Fibroblast of the conjunctiva (primary cell): ENCODE measurements at regions not wholly inside any gene's neighbourhood (a gene's known extent, or its start where the extent isn't known, plus 50 kb on each side); places are given as distances from the start of the nearest gene placed in this dataset.

Experiments used
- DNase-seq: peaks from one replicate; pipeline ENCODE4 v3.0.0-alpha.2; 2010; ENCODE audit warnings: low read depth

DNA sequence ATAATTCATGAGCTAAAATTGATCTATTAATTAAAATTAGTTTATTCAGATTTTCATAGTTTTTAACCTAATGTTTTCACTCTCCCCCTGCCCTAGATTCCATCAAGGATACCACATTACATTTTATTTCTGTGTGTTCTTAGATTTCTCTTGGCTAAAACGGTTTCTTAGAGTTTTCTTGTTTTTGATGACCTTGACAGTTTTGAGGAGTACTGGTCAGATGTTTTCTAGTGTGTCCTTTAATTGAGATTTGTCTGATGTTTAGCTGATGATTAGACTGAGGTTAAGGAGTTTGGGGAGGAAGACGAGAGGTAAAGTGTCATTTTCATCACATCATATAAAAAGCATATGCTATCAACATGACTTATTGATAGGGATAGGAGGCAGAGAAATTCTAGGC is 475.9 kb downstream of the SQOR start:
- no peak for DNase-seq

DNA sequence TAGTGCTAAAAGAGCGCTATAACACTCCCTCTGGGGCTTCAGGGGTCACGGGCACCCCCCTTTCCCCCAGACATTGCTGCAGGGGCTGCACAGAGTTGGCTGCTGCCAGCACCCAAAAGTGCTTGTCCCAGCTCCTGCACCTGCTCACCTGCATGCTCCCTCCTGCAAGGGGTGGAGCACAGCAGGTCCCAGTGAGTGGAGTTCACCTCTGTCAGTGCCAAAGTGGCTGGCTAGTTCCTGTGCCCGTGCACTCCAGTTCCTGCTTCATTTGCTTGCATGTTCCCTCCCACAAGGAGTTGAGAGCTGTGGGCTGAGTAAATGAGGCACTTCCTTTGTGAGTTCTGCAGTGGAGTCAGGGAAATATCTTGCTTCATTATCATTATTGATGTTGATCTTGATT is 476.9 kb downstream of the SQOR start:
- DNase-seq = no peak

DNA sequence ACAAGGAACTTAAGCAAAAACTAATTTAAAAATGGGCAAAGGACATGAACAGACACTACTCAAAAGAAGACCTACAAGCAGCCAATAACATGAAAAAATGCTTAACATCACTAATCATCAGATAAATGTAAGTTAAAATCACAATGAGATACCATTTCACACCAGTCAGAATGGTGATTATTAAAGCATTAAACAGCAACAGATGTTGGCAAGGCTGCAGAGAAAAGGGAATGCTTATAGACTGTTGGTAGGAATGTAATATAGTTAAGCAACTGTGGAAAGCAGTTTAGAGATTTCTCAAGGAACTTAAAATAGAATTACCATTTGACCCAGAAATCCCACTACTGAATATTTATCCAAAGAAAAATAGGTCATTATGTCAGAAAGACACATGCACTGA is 482.2 kb downstream of the SQOR start:
- no peak for DNase-seq

DNA sequence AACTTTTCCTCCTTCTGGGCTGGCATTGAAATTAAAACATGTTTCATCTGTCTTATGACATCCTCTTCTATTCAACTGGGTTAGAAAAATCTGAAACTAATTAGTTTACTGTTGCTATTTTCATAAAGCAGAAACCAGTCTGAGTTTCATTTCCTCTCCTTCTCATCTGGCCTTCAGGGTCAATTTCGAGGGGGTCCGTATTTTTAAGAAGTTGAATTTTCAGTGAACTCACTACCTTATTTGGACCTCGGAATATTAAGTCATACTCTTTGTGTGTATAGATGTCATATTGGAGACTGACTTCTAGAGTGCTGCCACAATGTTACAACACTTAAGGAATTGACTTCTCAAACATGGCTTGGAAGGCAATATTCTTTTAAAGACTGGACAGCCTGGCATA is 485.9 kb downstream of the SQOR start:
- DNase-seq = no peak

DNA sequence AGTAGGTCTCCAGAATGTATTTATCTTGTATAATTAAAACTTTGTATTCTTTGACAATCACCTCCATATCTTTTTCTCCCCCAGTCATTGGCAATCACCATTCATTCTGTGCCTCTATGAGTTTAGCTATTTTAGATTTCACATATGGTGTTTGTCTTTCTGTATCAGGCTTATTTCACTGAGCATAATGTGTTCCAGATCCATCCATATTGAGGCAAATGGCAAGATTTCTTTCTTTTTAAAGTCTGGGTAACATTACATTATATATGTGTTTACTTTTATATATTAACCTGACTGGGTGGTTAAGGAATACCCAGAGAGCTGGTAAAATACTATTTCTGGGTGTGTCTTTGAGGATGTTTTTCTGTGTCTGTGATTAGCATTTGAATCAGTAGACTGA is 486.6 kb downstream of the SQOR start:
- DNase-seq = no peak

DNA sequence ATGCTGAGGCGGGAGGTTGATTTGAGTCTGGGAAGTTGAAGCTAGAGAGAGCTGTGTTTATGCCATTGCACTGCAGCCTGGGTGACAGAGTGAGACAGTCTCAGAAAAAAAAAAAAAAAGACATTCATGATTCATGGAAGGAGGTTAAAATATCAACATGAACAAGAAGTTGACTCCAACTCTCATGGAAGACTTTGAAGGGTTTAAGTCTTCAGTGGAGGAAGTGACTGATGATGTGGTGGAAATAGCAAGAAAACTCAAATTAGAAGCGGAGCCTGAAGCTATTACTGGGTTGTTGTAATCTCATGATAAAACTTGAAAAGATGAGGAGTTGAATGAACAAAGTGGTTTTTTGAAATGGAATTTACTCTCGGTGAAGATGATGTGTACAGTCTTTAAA is 491.8 kb downstream of the SQOR start:
- DNase-seq = no peak

DNA sequence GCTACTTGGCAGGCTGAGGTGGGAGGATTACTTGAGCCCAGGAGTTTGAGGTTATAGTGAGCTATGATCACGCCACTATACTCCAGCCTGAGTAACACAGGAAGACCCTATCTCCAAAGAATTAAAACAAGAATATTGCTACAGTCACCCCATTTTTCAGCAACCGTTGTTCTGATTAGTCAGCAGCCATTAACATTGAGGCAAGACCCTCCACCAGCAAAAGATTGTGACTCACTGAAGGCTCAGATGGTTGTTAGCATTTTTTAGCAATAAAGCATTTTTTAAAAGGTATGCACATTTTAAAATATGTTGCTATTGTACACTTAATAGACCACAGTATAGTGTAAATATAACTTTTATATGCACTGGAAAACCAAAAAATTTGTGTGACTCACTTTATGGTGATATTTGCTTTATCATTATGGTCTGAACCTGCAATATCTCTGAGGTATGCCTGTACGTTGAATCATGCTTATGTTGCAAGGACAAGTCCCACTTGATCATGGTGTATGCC is 492.6 kb downstream of the SQOR start:
- no peak for DNase-seq

DNA sequence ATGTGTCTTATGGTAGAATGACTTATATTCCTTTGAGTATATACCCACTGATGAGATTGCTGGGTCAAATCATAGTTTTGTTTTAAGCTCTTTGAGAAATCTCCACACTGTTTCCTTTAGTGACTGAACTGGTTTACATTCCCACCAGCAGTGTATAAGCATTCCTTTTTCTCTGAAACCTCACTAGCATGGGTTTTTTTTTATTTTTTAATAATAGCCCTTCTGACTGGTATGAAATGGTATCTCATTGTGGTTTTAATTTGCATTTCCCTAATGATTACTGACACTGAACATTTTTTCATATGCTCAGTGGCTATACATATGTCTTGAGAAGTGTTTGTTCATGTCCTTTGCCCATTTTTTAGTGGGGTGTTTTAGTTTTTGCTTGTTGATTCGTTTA is 494.3 kb downstream of the SQOR start:
- DNase-seq = no peak

DNA sequence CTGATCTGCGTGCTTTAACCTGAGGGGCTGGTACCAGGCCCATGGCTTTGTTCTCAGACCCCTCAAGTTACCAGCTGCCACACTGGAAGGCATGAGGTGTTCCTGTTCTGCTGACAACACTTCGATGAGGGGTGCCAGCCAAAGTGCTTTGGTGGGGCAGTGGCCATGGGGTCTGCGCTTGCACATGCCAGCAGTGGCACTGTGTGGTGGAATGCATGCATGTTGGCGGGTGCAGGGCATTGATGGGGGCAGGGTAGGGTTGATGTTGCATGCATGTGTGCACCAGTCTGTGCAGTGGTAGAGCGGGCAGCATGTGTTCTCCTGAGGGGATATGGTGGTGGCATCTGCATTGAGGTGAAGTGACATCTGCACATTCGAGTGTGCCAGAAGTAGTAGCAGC is 497.0 kb downstream of the SQOR start:
- DNase-seq = no peak

DNA sequence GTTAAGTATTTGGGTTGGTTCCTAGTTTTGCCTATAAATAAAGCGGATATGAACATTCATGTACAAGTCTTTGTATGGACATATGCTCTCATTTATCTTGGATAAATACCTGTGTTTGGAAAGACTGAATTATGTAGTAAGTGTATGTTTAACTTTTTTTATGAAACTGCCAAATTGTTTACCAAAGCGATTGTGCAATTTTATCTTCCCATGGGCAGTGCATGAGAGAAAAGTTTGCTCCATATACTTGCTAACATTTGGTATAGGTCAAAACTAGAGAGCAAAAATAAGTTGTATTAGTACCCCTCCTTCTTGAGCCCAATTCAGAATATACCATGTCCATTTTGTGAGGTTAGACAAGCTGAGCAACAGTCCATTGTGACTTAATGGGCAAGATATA is 502.6 kb downstream of the SQOR start:
- DNase-seq = no peak

DNA sequence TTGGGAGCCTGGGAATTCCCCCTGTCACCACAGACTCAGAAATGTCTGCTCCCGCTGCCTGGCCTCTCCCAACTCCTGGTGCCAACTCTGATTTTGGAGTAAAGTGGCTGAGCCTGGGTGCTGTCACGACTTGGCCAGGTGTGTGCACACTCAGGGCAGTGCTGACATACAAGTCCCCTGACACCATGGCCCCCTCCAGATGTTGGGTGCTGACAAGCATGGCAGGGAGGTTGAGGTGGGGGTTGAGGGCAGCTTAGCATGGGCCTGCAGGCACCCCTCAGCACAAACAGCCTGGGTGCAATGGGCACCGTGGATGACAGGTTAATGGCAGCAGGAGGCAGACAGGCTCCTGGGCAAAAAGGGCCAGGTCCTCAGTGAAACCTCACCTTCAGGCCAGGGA is 511.2 kb downstream of the SQOR start:
- DNase-seq = no peak

DNA sequence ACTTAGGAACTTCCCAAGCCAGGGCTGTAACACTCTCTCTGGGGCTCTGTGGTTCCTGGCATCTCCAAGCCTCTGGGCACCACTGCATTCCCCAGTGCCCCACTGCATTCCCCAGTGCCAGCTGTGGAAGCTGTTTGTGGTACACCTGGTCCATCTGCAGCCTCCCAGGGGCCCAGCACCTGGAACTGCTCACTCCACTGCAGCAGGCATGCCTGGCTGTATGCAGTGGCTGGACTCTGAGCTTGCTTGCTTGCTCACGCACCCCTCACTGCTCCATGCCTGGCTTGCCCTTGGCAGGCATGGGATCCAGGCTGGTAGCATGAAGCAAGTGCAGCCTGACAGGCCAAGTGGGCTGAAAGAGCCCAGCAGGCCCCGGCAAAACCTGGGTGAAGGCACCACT is 512.1 kb downstream of the SQOR start:
- no peak for DNase-seq

DNA sequence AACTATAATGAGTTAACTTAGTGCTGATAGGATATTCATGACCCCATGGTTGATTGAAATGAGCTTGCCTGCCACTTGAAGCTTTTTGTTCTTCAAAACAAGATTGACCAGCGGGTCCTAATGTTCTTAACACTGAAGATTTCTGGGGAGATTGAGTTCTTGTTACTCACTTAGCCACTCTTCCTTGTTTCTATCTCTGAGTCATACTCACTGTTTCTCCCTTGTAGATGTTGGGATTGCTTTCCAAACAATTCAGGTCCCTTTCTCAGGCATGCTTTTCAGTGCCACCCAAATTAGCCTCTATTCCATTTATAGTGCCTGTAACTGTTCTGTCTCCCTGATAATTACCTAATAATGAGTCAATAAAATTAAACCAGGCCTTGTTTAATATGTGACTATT is 517.0 kb downstream of the SQOR start:
- DNase-seq = no peak

DNA sequence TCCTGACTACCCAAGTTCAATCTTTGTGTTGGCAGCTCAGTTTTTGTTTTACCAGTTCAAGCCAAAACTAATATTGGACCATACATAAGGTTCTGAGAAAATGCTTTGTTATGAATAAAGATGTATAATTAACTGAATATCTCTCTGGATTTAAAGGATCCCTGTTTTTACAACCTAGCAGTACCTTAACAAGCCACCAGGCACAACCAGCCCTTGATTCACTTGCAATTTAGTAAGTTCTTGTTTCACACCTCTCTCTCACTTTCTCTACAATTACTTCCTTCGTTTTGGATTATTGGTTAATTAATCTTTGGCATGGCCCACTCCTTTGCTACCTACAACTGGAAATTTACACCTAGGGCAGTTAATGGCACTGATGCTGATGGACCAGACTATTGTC is 531.9 kb downstream of the SQOR start:
- DNase-seq = no peak

DNA sequence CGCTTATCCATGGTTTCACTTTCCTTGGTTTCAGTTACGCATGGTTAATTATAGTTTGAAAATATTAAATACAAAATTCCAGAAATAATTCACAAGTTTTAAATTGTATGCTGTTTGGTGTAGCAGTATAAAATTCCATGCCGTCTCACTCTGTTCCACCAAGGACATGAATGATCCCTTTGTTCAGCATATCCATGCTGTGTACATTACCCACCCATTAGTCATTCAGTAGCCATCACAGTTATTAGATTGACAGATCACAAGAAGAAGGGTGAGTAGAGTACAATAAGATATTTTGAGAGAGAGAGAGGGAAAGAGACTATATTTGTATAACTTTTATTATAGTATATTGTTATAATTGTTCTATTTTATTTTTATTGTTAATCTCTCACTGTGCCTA is 535.5 kb downstream of the SQOR start:
- no peak for DNase-seq

DNA sequence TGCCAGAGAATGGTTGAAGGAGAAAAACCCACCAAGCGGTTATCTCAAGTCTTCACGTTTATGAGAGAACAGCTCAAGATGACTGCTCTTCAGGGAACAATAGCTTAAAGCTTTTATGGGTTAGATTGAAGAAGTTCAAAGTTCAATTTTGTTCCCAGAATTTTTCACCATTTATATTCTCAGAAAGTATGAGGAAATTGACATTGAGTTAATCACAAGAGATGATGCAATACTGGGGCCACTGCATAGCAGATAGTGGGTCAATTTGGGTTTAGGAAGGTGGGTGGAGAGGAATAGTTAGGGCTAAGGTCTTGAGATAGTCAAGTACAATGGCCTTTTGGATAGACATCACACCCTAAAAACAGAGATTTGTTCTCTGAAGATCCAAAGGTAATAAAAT is 539.3 kb downstream of the SQOR start:
- no peak for DNase-seq

DNA sequence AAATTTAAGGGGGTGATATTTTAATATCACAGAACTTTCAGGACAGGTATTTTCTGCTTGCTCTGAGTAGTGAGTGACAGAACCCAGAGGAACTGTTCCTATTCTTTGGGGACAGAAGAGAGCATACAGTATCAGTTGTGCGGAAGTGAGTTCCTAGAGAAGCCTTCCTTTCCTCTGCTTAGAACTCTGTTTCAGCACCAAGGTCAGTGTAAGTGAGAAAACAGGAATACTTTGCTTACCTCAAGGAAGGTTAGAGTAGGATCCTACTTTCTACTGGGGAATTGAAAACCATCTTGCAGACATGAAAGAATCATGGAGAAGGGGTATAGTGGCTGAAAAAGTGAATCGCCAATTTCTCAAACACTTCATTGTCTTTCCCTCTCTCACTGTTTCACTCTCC is 542.4 kb downstream of the SQOR start:
- no peak for DNase-seq

DNA sequence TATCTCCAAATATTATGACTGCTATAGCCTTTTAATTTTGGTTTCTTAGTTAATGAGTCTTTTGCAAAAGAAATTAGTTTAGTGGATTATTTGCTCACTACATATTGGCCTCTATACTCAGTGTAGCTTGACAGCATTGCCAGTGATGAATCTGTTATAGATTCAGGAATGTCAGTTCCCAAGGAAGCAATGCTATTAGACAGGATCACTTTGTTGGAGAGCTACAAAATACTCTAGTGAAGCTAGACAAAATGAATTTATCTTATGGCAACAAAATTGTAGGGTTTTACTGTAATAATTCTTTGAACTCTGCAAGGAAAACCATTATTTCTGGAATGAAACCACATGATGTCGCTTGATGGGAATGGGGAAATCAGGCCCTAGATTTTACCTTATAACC is 543.3 kb downstream of the SQOR start:
- DNase-seq = no peak

DNA sequence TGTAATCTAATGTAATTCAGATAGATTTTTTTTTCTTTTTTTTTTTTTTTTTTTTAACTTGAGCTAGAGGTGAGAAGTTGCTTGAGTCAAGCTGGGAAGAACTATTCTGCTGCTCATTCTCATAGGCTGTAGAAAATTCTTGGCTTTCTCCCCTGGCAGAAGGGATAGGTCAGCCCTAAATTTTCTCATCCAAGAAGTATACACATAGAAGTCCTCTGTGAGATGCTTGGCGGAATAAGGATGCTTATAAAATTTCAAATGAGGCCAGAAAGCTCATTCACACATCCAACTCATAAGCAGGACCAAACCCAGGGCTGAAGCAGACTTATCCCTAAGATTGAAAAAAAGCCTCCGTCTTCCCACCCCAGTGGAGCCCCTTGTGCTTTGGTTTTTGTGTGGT is 572.5 kb downstream of the SQOR start:
- no peak for DNase-seq

DNA sequence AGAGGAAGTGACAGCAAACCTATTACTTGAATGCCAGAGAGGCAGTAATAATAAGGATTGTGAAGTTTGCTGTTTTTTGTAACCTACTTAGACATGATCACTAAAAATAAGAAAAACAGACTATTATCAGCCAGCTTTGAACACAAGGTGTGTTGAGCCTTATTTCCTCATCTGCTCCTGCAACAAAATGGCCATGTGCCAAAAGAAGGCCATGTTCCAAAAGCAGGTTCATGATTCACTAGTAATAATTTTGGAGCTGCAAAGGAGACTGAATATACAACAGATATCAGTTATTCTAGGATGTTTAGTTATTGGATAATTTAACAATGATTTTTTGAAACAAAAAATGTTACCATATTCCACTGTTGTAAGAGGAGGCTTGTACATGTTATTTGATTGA is 578.7 kb downstream of the SQOR start:
- DNase-seq = no peak

DNA sequence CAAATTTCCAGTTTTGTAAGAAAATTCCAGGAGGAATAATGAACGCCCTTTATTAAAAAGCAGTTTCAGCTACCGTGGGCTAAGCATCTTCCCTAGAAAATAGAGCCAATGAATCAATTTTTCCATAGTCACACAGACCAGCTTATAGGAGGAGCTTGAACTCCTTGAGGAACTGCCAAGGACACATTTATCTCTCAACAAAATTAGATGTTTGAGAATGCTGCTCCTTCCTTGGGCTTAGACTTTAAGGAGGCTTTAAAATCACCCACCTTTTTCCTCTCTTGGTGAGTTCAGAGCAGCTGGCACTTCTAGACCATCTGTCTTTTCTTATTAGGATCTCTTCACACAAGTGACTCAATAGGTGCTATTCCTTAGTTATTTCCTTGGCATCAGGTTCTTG is 588.0 kb downstream of the SQOR start:
- DNase-seq = no peak

DNA sequence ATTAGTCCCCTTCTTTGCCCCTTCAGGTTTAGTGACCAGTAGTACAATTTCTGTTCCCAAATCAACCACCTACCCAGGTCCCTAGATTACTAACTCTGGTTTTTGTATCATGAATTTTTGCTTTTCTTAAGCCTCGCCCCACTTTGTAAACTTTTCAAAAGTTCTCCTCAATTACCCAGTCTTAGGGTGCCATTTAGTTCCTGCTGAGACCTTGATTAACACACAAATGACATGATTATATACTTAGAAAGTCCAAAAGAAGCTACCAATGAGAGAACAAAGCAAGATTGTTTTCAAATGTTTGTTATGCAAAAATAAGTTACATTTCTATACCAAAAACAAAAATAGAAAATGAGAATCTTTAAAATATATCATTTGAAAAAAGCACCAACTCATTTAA is 594.4 kb downstream of the SQOR start:
- DNase-seq = no peak

DNA sequence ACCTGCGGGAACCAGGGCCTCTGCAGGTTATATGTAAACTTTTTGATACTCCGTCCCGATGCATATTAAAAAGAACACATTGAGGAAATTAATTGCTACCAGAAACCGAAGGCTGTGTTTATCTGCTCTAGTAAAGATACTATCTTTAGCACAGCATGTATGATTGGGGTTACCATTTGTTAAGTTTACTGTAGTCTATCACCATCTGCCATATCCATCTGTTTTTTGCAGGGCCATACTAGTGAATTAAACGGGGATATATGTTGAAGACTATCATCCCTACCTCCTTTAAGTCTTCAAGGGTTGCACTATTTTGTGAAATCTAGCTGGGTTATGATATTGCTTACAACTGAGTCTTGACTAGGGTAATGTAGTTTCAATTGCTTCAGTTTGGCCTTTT is 597.0 kb downstream of the SQOR start:
- DNase-seq = no peak

DNA sequence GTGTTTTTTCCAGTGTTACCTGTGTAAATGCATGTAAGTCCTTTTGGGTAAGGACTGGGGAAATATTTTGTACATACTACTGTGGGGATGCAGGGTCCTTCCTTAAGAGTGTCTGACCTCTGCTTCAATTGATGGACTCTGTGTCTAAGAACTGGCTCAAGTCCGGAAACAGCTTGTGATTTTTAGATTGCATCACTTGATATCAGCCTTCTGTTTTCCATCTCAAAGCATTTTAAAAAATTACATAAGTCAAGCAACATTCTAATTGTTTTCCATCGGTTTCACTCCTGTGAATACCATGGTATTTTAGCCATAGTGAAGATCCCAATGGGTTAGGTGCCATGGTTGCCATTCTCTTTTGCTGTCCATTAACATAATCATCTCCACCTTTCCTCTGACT is 597.6 kb downstream of the SQOR start:
- DNase-seq = no peak

DNA sequence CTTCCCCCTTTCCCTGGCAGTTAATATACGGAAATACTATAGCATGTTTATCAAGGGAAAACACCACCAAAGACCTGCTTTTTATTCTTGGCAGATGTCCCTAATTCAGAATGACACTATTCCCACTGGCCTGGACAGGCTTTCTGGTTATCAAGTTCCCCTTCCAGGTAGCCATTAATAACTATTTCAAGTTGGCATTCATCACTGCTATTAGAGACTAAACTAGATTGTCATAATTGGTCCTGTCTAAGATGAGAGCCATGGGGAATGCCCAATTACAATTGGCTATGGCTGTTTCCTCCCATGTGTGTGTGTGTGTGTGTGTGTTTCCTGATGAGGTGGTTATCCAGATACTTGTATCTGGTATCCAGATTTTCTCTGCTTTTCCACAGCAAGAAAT is 608.1 kb downstream of the SQOR start:
- DNase-seq = no peak
